ENCODE measurements at regions not wholly inside any gene's neighbourhood (a gene's known extent, or its start where the extent isn't known, plus 50 kb on each side); places are given as distances from the start of the nearest gene placed in this dataset.

- TF ChIP-seq POLR2A (IDR thresholded peaks at IDR 0.05; ENCODE audit: low read depth, low read length) (no peak), TAF1 (IDR thresholded peaks at IDR 0.05; ENCODE audit: low read depth, low read length) (no peak)
Measured at GRCh38 chr3:713947-714620, 378.7 kb upstream of the CNTN6 start.
